ENCODE measurements at regions not wholly inside any gene's neighbourhood (a gene's known extent, or its start where the extent isn't known, plus 50 kb on each side); places are given as distances from the start of the nearest gene placed in this dataset.

DNA sequence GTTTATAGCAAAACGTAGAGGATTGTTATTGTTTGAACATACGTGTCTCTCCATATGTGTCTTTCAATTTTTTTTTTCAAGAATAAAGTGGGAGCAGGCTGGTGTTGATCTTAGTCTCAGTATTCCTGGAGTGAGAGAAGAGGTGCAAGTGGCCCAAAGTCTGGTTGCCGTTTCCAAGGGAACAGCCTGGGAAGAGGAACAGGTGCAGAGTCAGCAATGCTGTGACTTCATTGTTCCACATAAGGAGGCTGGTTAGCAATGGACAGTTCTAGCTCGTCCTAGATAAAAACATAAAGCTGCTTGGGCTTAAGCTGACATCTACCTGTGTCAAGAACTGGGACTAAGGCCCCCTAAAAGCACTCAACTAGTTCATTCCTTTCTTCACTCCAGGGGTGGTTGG, 626.6 kb upstream of the TPK1 start:
- H3K23me2 ChIP-seq (ENCODE audit: low read depth, low read length), result no peaks in the 10 kb centered on the region
- no peak overlapping the region for H2BK5ac ChIP-seq (ENCODE audit: low read depth, low read length)
- no peaks in the 10 kb centered on the region for H3K27me3 ChIP-seq (replicated peaks in 1 of 4; ENCODE audit: control insufficient read depth in 3 of 4, extremely low read depth in 1 of 4, insufficient read depth in 3 of 4, low read length in 3 of 4)
- H3K4me2 ChIP-seq (ENCODE audit: insufficient read depth in 1 of 2, low read depth in 2 of 2, low read length in 2 of 2), result no peak overlapping the region
- H3K56ac ChIP-seq (replicated peaks; ENCODE audit: insufficient read length, low read depth, low read length), result no peak overlapping the region
- no peak overlapping the region for H2AK5ac ChIP-seq (ENCODE audit: low read depth, low read length)
- no peak overlapping the region for H4K5ac ChIP-seq (ENCODE audit: insufficient read length, low read depth, low read length)
- no peak overlapping the region for H4K91ac ChIP-seq (replicated peaks; ENCODE audit: insufficient read length, low read length)
- no peak overlapping the region for H2AFZ ChIP-seq (ENCODE audit: low read length)
- H3K9me3 ChIP-seq (ENCODE audit: insufficient read depth in 2 of 2, low read depth in 1 of 2, low read length in 1 of 2), result peaks cover 0 to 3% of the 10 kb centered on the region in 2 experiments; a peak in 2 of 4 replicates
- no peaks in the 10 kb centered on the region for H3K4me1 ChIP-seq (replicated peaks in 1 of 4; ENCODE audit: control insufficient read depth in 3 of 4, insufficient read depth in 4 of 4, low read length in 3 of 4)
- no peak overlapping the region for H3K4me3 ChIP-seq (ENCODE audit: extremely low read depth in 1 of 4, insufficient read depth in 2 of 4, low read depth in 3 of 4, low read length in 4 of 4)
- H3K14ac ChIP-seq (ENCODE audit: insufficient read length), result no peak overlapping the region
- no peak overlapping the region for H3K4ac ChIP-seq (replicated peaks; ENCODE audit: insufficient read length, low read depth, low read length)
- H2BK12ac ChIP-seq (ENCODE audit: low read depth, low read length), result no peak overlapping the region
- H3K36me3 ChIP-seq (ENCODE audit: control insufficient read depth in 2 of 4, insufficient read depth in 4 of 4, low read length in 3 of 4), result no peaks in the 10 kb centered on the region
- FAIRE-seq, result no peak
- H4K8ac ChIP-seq (ENCODE audit: extremely low read depth, insufficient read depth, low read length), result no peak overlapping the region
- H3K9ac ChIP-seq (replicated peaks in 1 of 4; ENCODE audit: extremely low read depth in 1 of 4, low read depth in 3 of 4, low read length in 3 of 4), result no peak overlapping the region
- ChIA-PET POLR2A (ENCODE audit: partially characterized antibody) (no interaction called here), CTCF (ENCODE audit: partially characterized antibody) (no interaction called here)
- H2BK15ac ChIP-seq (ENCODE audit: low read length), result no peak overlapping the region
- H3K23ac ChIP-seq (ENCODE audit: insufficient read length), result no peak overlapping the region
- no peak overlapping the region for H2BK120ac ChIP-seq (replicated peaks; ENCODE audit: low read depth, low read length)
- 90% methylated on average over 4 of the region's 4 CpGs; no CpG with 5 or more reads in 1 of the 2 experiments for WGBS, 2 experiments (ENCODE audit: extremely low coverage in 1 of 2, insufficient coverage in 1 of 2, insufficient read length in 1 of 2, insufficient replicate concordance in 2 of 2, low coverage in 1 of 2, low lambda C conversion rate in 2 of 2, missing lambda C conversion rate in 1 of 2)
- H3K18ac ChIP-seq (ENCODE audit: extremely low read depth, low read length), result no peak overlapping the region
- no peak for DNase-seq (ENCODE audit: low read depth in 1 of 2, low spot score in 2 of 2)
- no peaks in the 10 kb centered on the region for H4K20me1 ChIP-seq (replicated peaks in 1 of 2; ENCODE audit: control insufficient read depth in 1 of 2, insufficient read depth in 2 of 2, low read length in 2 of 2)
- no peaks in the 10 kb centered on the region for H3K79me2 ChIP-seq (ENCODE audit: control insufficient read depth in 1 of 2, insufficient read depth in 2 of 2, low read length in 2 of 2)
- no peak overlapping the region for H3K27ac ChIP-seq (ENCODE audit: low read depth, low read length)
- no peaks in the 10 kb centered on the region for H3K79me1 ChIP-seq (ENCODE audit: low read depth, low read length)
- H2BK20ac ChIP-seq (ENCODE audit: low read length), result no peak overlapping the region
- TF ChIP-seq, protein P1, sequence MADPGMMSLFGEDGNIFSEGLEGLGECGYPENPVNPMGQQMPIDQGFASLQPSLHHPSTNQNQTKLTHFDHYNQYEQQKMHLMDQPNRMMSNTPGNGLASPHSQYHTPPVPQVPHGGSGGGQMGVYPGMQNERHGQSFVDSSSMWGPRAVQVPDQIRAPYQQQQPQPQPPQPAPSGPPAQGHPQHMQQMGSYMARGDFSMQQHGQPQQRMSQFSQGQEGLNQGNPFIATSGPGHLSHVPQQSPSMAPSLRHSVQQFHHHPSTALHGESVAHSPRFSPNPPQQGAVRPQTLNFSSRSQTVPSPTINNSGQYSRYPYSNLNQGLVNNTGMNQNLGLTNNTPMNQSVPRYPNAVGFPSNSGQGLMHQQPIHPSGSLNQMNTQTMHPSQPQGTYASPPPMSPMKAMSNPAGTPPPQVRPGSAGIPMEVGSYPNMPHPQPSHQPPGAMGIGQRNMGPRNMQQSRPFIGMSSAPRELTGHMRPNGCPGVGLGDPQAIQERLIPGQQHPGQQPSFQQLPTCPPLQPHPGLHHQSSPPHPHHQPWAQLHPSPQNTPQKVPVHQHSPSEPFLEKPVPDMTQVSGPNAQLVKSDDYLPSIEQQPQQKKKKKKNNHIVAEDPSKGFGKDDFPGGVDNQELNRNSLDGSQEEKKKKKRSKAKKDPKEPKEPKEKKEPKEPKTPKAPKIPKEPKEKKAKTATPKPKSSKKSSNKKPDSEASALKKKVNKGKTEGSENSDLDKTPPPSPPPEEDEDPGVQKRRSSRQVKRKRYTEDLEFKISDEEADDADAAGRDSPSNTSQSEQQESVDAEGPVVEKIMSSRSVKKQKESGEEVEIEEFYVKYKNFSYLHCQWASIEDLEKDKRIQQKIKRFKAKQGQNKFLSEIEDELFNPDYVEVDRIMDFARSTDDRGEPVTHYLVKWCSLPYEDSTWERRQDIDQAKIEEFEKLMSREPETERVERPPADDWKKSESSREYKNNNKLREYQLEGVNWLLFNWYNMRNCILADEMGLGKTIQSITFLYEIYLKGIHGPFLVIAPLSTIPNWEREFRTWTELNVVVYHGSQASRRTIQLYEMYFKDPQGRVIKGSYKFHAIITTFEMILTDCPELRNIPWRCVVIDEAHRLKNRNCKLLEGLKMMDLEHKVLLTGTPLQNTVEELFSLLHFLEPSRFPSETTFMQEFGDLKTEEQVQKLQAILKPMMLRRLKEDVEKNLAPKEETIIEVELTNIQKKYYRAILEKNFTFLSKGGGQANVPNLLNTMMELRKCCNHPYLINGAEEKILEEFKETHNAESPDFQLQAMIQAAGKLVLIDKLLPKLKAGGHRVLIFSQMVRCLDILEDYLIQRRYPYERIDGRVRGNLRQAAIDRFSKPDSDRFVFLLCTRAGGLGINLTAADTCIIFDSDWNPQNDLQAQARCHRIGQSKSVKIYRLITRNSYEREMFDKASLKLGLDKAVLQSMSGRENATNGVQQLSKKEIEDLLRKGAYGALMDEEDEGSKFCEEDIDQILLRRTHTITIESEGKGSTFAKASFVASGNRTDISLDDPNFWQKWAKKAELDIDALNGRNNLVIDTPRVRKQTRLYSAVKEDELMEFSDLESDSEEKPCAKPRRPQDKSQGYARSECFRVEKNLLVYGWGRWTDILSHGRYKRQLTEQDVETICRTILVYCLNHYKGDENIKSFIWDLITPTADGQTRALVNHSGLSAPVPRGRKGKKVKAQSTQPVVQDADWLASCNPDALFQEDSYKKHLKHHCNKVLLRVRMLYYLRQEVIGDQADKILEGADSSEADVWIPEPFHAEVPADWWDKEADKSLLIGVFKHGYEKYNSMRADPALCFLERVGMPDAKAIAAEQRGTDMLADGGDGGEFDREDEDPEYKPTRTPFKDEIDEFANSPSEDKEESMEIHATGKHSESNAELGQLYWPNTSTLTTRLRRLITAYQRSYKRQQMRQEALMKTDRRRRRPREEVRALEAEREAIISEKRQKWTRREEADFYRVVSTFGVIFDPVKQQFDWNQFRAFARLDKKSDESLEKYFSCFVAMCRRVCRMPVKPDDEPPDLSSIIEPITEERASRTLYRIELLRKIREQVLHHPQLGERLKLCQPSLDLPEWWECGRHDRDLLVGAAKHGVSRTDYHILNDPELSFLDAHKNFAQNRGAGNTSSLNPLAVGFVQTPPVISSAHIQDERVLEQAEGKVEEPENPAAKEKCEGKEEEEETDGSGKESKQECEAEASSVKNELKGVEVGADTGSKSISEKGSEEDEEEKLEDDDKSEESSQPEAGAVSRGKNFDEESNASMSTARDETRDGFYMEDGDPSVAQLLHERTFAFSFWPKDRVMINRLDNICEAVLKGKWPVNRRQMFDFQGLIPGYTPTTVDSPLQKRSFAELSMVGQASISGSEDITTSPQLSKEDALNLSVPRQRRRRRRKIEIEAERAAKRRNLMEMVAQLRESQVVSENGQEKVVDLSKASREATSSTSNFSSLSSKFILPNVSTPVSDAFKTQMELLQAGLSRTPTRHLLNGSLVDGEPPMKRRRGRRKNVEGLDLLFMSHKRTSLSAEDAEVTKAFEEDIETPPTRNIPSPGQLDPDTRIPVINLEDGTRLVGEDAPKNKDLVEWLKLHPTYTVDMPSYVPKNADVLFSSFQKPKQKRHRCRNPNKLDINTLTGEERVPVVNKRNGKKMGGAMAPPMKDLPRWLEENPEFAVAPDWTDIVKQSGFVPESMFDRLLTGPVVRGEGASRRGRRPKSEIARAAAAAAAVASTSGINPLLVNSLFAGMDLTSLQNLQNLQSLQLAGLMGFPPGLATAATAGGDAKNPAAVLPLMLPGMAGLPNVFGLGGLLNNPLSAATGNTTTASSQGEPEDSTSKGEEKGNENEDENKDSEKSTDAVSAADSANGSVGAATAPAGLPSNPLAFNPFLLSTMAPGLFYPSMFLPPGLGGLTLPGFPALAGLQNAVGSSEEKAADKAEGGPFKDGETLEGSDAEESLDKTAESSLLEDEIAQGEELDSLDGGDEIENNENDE (IDR thresholded peaks at IDR 0.05; ENCODE audit: insufficient replicate concordance, low read length), result no peak
